ENCODE measurements at regions not wholly inside any gene's neighbourhood (a gene's known extent, or its start where the extent isn't known, plus 50 kb on each side); places are given as distances from the start of the nearest gene placed in this dataset.

- Histone ChIP-seq H3K27me3 (no peaks in the 10 kb centered on the region), H3K9me3 (peaks cover 0 to 10% (median 2%) of the 10 kb centered on the region in 4 donors), H3K4me3 (no peak overlapping the region), H3K36me3 (no peaks in the 10 kb centered on the region), H3K27ac (no peak overlapping the region), H3K4me1 (no peaks in the 10 kb centered on the region)
- TF ChIP-seq, protein P1, sequence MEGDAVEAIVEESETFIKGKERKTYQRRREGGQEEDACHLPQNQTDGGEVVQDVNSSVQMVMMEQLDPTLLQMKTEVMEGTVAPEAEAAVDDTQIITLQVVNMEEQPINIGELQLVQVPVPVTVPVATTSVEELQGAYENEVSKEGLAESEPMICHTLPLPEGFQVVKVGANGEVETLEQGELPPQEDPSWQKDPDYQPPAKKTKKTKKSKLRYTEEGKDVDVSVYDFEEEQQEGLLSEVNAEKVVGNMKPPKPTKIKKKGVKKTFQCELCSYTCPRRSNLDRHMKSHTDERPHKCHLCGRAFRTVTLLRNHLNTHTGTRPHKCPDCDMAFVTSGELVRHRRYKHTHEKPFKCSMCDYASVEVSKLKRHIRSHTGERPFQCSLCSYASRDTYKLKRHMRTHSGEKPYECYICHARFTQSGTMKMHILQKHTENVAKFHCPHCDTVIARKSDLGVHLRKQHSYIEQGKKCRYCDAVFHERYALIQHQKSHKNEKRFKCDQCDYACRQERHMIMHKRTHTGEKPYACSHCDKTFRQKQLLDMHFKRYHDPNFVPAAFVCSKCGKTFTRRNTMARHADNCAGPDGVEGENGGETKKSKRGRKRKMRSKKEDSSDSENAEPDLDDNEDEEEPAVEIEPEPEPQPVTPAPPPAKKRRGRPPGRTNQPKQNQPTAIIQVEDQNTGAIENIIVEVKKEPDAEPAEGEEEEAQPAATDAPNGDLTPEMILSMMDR (IDR thresholded peaks at IDR 0.05): no peak
- TF ChIP-seq POLR2A (IDR thresholded peaks at IDR 0.05): no peak
- no peak for TF ChIP-seq EP300 (IDR thresholded peaks at IDR 0.05)
- DNase-seq (ENCODE audit: low spot score in 2 of 2): no peak
Observed at GRCh38 chr2:104254017-104254416, 599.9 kb upstream of the POU3F3 start.

- H3K36me3 ChIP-seq: no peaks in the 10 kb centered on the region
- no peak overlapping the region for H3K27ac ChIP-seq
- H3K4me1 ChIP-seq: no peaks in the 10 kb centered on the region
- H3K27me3 ChIP-seq: no peaks in the 10 kb centered on the region
- DNase-seq (ENCODE audit: low spot score in 2 of 2): no peak
- WGBS, 2 donors: 93 to 95% methylated on average over 1 of the region's 1 CpG
- H3K9me3 ChIP-seq: peaks cover 0 to 59% (median 17%) of the 10 kb centered on the region in 4 donors
- no peak overlapping the region for H3K4me3 ChIP-seq
- TF ChIP-seq POLR2A (IDR thresholded peaks at IDR 0.05) (no peak), EP300 (IDR thresholded peaks at IDR 0.05) (no peak)
- TF ChIP-seq, protein P1 (IDR thresholded peaks at IDR 0.05): no peak
Observed at GRCh38 chr2:104262714-104263113, 591.2 kb upstream of the POU3F3 start.

DNA sequence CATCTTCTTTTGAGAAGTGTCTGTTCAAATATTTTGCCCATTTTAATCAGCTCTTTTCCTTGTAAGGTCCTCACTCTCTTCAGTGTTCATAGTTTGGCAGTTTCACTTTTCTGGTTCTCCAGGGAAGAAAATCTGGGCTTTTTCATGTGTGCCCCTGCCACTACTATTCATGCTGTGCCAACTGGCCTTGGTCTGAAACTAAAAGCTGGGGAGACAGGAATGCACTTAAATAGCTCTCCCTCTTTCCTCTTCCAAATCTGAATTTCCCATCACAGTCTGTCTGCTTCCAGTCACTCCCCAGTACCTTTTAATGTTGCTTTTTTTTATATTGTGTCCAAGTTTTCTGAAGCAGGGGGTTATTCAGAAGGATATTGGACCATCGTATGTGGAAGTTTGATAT lies 574.3 kb upstream of the POU3F3 start:
- TF ChIP-seq POLR2A (IDR thresholded peaks at IDR 0.05) (no peak), EP300 (IDR thresholded peaks at IDR 0.05) (no peak)
- TF ChIP-seq, protein P1 (IDR thresholded peaks at IDR 0.05): no peak
- H3K36me3 ChIP-seq: no peaks in the 10 kb centered on the region
- WGBS, 2 donors: 71 to 77% methylated on average over 1 of the region's 1 CpG
- no peaks in the 10 kb centered on the region for H3K27me3 ChIP-seq
- DNase-seq (ENCODE audit: low spot score in 2 of 2): no peak
- no peaks in the 10 kb centered on the region for H3K9me3 ChIP-seq
- no peak overlapping the region for H3K27ac ChIP-seq
- no peaks in the 10 kb centered on the region for H3K4me1 ChIP-seq
- H3K4me3 ChIP-seq: no peak overlapping the region

- Histone ChIP-seq H3K4me3 (no peak overlapping the region), H3K9me3 (no peaks in the 10 kb centered on the region), H3K4me1 (no peaks in the 10 kb centered on the region), H3K36me3 (no peaks in the 10 kb centered on the region), H3K27ac (no peak overlapping the region), H3K27me3 (no peaks in the 10 kb centered on the region)
- TF ChIP-seq EP300 (IDR thresholded peaks at IDR 0.05) (no peak), POLR2A (IDR thresholded peaks at IDR 0.05) (no peak)
- TF ChIP-seq, protein P1 (IDR thresholded peaks at IDR 0.05): no peak
- no peak for DNase-seq (ENCODE audit: low spot score in 2 of 2)
- WGBS, 2 donors: 66 to 72% methylated on average over 1 of the region's 1 CpG
Observed at GRCh38 chr2:104280216-104280615, 573.7 kb upstream of the POU3F3 start.

DNA sequence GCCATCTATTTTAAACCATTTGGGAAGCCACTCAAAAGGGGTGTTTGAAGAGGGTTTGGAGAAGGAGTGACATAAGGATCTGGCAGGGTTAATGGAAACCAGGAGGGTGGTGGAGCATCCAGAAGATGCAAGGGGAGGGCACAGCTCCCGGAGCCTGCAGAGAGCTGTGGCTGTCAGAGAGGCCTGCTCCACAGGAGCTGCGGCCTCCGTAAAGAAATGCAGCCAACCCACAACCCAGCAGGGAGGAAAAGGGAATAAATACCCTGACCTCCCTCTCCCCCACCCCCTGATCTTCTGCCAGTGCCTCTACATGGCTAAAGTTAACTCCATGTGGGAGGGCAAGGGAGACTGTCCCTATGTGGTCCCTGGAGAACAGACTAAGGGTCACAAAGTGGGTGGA lies 567.1 kb upstream of the POU3F3 start:
- WGBS, 2 donors: 17 to 24% methylated on average over 3 of the region's 3 CpGs
- H3K4me1 ChIP-seq: no peaks in the 10 kb centered on the region
- H3K4me3 ChIP-seq: no peak overlapping the region
- H3K27ac ChIP-seq: no peak overlapping the region
- no peaks in the 10 kb centered on the region for H3K36me3 ChIP-seq
- DNase-seq (ENCODE audit: low spot score in 2 of 2): no peak
- H3K9me3 ChIP-seq: no peaks in the 10 kb centered on the region
- no peaks in the 10 kb centered on the region for H3K27me3 ChIP-seq
- TF ChIP-seq EP300 (IDR thresholded peaks at IDR 0.05): no peak
- TF ChIP-seq, protein P1 (IDR thresholded peaks at IDR 0.05): no peak
- TF ChIP-seq POLR2A (IDR thresholded peaks at IDR 0.05): no peak
